ENCODE measurements at regions not wholly inside any gene's neighbourhood (a gene's known extent, or its start where the extent isn't known, plus 50 kb on each side); places are given as distances from the start of the nearest gene placed in this dataset.

GRCh38 chr1:80632284-80632683, 1168.5 kb upstream of the ADGRL2 start:
- no peak overlapping the region for H3K27ac ChIP-seq
- H3K9me3 ChIP-seq: no peaks in the 10 kb centered on the region
- TF ChIP-seq CTCF (IDR thresholded peaks at IDR 0.05): no peak
- H3K4me1 ChIP-seq (ENCODE audit: control insufficient read depth in 1 of 2, insufficient read depth in 1 of 2, low read depth in 1 of 2, low read length in 1 of 2): no peaks in the 10 kb centered on the region
- no peak overlapping the region for H3K4me3 ChIP-seq (ENCODE audit: low read depth in 1 of 2, low read length in 1 of 2)
- no peaks in the 10 kb centered on the region for H3K27me3 ChIP-seq
- H3K36me3 ChIP-seq: no peaks in the 10 kb centered on the region

GRCh38 chr1:80629304-80629837, 1171.4 kb upstream of the ADGRL2 start:
- H3K27ac ChIP-seq: no peak overlapping the region

GRCh38 chr1:80624682-80625081, 1176.1 kb upstream of the ADGRL2 start:
- Histone ChIP-seq H3K4me3 (ENCODE audit: low read depth in 1 of 2, low read length in 1 of 2) (no peak overlapping the region), H3K36me3 (no peaks in the 10 kb centered on the region), H3K4me1 (ENCODE audit: control insufficient read depth in 1 of 2, insufficient read depth in 1 of 2, low read depth in 1 of 2, low read length in 1 of 2) (no peaks in the 10 kb centered on the region), H3K27ac (no peak overlapping the region), H3K27me3 (no peaks in the 10 kb centered on the region), H3K9me3 (no peaks in the 10 kb centered on the region)
- no peak for TF ChIP-seq CTCF (IDR thresholded peaks at IDR 0.05)

More at GRCh38 chr1:80629304-80629837, 1171.4 kb upstream of the ADGRL2 start:
- Histone ChIP-seq H3K4me1 (ENCODE audit: control insufficient read depth in 1 of 2, insufficient read depth in 1 of 2, low read depth in 1 of 2, low read length in 1 of 2) (no peaks in the 10 kb centered on the region), H3K9me3 (no peaks in the 10 kb centered on the region), H3K27me3 (no peaks in the 10 kb centered on the region), H3K4me3 (ENCODE audit: low read depth in 1 of 2, low read length in 1 of 2) (no peak overlapping the region), H3K36me3 (no peaks in the 10 kb centered on the region)
- no peak for TF ChIP-seq CTCF (IDR thresholded peaks at IDR 0.05)

- H3K9me3 ChIP-seq: no peaks in the 10 kb centered on the region
Measured at GRCh38 chr1:80607064-80607463, 1193.7 kb upstream of the ADGRL2 start.

GRCh38 chr1:80594013-80594412, 1206.7 kb upstream of the ADGRL2 start:
- no peak for TF ChIP-seq CTCF (IDR thresholded peaks at IDR 0.05)
- Histone ChIP-seq H3K9me3 (no peaks in the 10 kb centered on the region), H3K36me3 (no peaks in the 10 kb centered on the region), H3K27ac (no peak overlapping the region), H3K27me3 (no peaks in the 10 kb centered on the region), H3K4me3 (ENCODE audit: low read depth in 1 of 2, low read length in 1 of 2) (no peak overlapping the region), H3K4me1 (ENCODE audit: control insufficient read depth in 1 of 2, insufficient read depth in 1 of 2, low read depth in 1 of 2, low read length in 1 of 2) (no peaks in the 10 kb centered on the region)

More at GRCh38 chr1:80607064-80607463, 1193.7 kb upstream of the ADGRL2 start:
- no peaks in the 10 kb centered on the region for H3K36me3 ChIP-seq
- no peak overlapping the region for H3K4me3 ChIP-seq (ENCODE audit: low read depth in 1 of 2, low read length in 1 of 2)
- no peak for TF ChIP-seq CTCF (IDR thresholded peaks at IDR 0.05)
- no peaks in the 10 kb centered on the region for H3K4me1 ChIP-seq (ENCODE audit: control insufficient read depth in 1 of 2, insufficient read depth in 1 of 2, low read depth in 1 of 2, low read length in 1 of 2)
- H3K27me3 ChIP-seq: no peaks in the 10 kb centered on the region
- no peak overlapping the region for H3K27ac ChIP-seq

- Histone ChIP-seq H3K4me1 (ENCODE audit: control insufficient read depth in 1 of 2, insufficient read depth in 1 of 2, low read depth in 1 of 2, low read length in 1 of 2) (no peaks in the 10 kb centered on the region), H3K9me3 (no peaks in the 10 kb centered on the region), H3K27ac (no peak overlapping the region)
Measured at GRCh38 chr1:80593197-80593596, 1207.5 kb upstream of the ADGRL2 start.

More at GRCh38 chr1:80593197-80593596, 1207.5 kb upstream of the ADGRL2 start:
- no peak for TF ChIP-seq CTCF (IDR thresholded peaks at IDR 0.05)
- H3K36me3 ChIP-seq: no peaks in the 10 kb centered on the region
- no peak overlapping the region for H3K4me3 ChIP-seq (ENCODE audit: low read depth in 1 of 2, low read length in 1 of 2)
- H3K27me3 ChIP-seq: no peaks in the 10 kb centered on the region

Measured in neutrophil (primary cell).